NCI-H748 (cell line): ENCODE measurements at regions not wholly inside any gene's neighbourhood (a gene's known extent, or its start where the extent isn't known, plus 50 kb on each side); places are given as distances from the start of the nearest gene placed in this dataset.
"Not testable (repeated sequence)": the region's sequence is repeated elsewhere in the genome, so short reads cannot be mapped to it uniquely, and the experiment has no call there.

ENCODE experiments used
- DNase-seq: peaks from one replicate; lab custom pipeline; 2025; ENCODE audit not compliant: unreplicated experiment; lab: John Stamatoyannopoulos, UW

DNA sequence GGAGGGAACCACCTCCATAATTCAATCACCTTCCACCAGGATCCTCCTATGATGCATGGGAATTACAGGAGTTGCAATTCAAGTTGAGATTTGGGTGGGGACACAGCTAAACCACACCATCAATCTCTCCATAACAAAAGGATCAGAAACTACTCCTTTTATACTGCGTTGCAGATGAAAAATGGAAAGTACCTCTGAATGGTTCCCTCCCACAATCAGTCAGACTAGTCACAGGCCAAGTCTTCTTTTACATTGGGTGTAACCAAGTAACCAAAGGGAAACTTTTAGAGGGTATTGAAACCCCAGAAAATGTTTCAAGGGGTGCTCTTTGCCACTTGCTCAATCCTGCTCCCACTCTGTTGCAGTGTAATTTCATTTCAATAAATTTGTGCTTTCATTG is 504.3 kb upstream of the CNTN3 start:
- no peak for DNase-seq

DNA sequence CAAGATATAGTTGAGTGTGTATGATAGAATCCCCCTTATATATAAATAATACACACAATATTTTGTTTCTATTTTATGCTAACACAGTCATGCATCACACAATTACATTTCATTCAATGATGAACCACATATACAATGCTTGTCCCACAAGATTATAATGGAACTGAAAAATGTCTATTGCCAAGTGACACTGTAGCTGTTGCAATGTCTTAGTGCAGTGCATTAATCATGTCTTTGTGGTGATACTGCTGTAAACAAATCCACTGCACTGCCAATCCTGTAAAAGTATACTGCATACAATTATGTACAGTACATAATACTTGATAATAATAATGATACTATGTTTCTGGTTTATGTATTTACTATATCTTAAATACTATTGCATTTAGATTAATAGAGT is 512.1 kb upstream of the CNTN3 start:
- DNase-seq: no peak

- no peak for DNase-seq
Measured at GRCh38 chr3:75129101-75129500, 514.6 kb upstream of the CNTN3 start.

DNA sequence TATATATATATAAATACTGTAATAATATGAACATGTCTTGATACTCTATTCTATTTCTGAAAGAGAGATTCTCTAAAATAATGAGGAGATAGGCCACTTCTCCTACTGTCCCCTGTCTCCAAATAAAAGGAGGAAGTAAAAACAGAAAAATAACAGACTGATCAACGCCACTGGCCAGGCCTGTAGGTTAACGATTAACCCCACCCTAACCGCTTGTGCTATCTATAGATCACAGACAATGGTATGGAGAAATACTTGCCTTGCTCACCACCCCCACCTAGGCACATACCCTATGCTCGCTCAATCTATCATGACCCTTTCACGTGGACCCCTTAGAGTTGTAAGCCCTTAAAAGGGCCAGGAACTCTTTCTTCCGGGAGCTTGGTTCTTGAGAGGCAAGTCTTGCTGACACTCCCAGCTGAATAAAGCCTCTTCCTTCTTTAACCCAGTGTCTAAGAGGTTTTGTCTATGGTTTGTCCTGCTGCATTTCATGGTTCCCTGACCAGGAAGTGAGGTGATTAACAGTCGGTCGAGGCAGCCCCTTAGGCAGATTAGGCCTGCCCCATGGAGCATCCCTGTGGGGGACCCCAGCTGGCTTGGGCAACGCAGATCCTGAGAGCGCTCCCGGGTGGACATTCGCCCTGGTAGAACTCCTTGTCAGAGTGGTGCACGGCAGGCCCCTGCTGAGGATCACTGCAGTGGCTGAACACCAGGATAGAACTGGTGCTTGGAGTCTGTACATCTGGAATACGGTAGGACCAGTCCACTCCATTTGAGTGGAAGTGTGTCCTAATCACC is 521.8 kb upstream of the CNTN3 start:
- no peak for DNase-seq

GRCh38 chr3:75138345-75138744 is 523.9 kb upstream of the CNTN3 start:
- DNase-seq: no peak

DNA sequence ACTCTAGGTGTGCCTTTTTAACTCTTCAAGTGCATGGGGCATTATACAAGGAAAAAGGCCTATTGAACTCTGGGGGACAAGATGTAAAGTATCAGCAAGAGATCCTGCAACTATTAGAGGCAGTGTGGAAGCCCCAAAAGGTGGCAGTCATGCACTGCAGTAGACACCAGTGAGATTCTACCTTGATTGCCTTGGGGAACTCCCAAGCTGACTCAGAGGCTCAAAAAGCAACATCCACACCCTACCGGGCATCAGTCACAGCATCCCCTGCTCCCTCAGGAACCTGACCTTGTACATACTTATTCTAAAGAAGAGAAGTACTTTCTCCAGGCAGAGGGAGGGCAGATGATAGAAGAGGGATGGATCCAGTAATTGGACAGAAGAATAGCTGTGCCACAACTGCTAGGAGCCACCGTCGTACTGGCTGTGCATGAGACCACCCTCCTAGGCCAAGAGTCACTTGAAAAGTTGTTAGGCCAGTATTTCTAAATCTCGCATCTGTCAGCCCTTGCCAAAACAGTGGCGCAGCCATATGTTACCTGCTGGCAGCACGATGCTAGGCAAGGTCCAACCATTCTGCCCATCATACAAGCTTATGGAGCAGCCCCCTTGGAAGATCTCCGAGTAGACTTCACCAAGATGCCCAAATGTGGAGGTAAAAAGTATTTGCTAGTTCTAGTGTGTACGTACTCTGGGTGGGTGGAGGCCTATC is 523.1 kb upstream of the FRG2C start:
- DNase-seq: no peak

DNA sequence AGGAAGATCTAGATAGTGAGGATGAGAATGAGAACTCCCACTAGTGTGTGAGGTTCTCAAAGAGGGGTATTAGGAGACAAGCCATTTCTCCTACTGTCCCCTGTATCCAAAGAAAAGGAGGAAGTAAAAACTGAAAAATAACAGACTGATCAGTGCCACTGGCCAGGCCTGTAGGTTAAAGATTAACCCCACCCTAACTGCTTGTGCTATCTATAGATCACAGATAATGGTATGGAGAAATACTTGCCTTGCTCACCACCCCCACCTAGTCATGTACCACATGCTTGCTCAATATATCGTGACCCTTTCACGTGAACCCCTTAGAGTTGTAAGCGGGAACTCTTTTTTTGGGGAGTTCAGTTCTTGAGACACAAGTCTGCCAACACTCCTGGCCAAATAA is 519.7 kb upstream of the FRG2C start:
- no peak for DNase-seq

GRCh38 chr3:75171630-75172230 is 492.4 kb upstream of the FRG2C start:
- DNase-seq: peak; percentile 36

DNA sequence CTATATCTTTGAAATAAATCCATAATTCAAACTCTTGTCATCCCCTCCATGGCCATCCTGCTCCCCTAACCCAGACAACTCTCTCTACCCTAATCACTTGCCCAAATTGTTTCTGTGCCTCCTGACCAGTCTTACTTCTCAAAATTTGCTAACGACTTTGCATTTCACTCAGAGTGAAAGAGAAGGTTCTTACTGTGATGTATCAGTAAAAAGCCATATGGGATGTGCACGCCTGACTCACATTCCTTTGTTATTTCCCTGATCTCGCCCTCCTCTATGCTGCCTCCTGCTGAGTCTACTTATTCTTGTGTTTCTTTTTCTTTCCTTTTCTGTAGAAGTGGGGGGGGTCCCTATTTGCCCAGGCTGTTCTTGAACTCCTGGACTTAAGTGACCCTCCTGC is 487.2 kb upstream of the FRG2C start:
- DNase-seq: no peak

- no peak for DNase-seq
Measured at GRCh38 chr3:75180235-75180944, 483.7 kb upstream of the FRG2C start.

DNA sequence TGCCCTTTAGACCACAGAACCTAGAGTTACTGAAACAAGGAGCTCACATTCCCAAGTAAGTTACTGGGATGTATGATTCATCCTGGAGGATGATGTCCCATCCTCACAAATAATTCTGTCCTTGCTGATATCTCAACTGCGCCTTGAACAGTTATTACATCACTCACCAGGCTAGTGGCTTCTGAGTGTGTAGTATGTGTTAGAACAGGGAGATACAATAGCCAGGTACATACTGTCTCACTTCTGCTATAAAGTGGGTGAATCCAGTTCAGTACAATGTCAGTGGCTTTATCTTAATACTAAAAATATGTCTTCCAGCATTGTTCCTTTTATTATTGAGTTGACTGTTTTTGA is 483.2 kb upstream of the FRG2C start:
- no peak for DNase-seq

GRCh38 chr3:75188962-75189361 is 475.2 kb upstream of the FRG2C start:
- DNase-seq: no peak

DNA sequence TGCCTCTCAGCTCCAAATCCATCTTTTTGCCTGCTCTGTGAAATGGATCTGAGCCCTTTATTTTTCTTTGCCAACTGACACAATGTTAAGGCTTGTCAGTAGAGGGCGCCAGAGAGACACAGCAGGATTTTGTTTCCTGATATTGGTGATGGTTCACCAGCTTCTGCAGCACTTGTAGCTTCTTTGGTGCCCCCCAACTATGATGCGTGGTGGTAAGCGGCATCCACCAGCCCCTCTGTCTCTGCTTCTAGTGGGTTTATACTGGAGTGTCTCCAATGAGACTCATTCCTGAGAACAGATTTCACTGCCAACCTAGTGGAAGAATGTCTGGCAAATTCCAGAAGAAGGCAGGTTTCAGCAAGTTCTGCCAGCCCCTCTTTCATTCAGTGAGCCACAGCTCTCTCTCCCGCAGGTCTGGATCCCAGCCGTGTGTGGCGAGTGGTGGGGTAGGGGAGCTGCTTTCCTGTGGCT is 471.9 kb upstream of the FRG2C start:
- peak; percentile 35 for DNase-seq

GRCh38 chr3:75193797-75194196 is 470.3 kb upstream of the FRG2C start:
- DNase-seq: no peak

- not testable (repeated sequence) for DNase-seq
Measured at GRCh38 chr3:75214332-75214731, 449.8 kb upstream of the FRG2C start.

GRCh38 chr3:75218577-75218976 is 445.6 kb upstream of the FRG2C start:
- no peak for DNase-seq

- no peak for DNase-seq
Measured at GRCh38 chr3:75220932-75221331, 443.2 kb upstream of the FRG2C start.

GRCh38 chr3:75224412-75224811 is 439.7 kb upstream of the FRG2C start:
- DNase-seq: no peak

DNA sequence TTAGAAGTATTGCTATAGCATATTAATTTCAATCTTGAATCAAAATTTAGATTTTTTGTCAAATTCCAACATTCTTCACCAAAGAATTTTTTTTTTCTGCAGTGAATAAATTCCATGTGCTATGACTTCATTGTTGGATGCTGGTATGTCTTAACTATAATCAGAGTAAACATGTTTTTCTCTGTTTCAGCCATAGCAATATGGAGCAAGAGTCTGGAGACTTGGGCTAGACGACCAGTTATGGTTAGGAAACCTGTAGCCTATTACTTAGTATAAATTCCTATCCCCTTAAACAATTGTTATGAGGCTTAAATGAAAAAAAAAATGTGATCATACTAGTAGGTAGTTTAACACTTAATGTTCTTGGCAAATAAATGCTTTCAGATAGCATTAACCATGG is 431.9 kb upstream of the FRG2C start:
- no peak for DNase-seq

- DNase-seq: no peak
Measured at GRCh38 chr3:75235631-75236030, 428.5 kb upstream of the FRG2C start.

DNA sequence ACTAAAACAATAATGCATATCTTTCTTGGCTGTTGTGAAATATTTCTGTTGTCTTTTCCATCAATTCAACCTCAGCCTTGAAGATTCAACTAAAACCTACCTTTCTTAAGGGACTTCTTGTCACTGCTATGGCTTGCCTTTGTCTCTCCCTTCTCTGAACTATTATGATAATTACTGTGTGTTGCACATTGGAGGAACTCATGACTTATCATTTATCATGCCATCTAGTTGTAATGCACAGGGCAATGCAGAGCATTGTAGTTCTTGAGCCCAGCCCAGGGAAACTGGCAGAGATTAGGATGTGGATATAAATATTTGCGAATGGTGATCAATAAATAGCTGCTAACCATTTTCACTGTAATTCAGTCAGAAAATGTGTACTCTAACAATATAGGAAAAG is 427.1 kb upstream of the FRG2C start:
- no peak for DNase-seq

DNA sequence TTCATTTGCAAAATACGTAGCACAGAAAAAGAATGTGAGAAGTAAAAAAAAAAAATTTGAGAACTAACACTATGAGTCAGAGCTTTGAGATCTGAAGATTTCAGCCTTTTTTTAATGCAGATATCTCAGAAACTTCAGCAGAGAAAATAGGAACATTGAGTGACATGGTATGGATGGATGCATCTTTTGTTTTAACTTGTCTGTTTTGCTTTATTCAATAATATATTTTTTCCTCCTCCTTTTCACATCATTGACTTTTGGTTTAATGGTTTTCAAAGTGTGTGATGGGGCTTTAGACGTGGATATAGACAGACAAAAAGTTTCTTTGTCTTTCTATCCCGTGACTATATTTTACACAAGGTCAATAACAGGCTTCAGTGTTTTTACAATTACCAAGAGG is 426.7 kb upstream of the FRG2C start:
- no peak for DNase-seq
